H1 (cell line): ENCODE measurements at regions not wholly inside any gene's neighbourhood (a gene's known extent, or its start where the extent isn't known, plus 50 kb on each side); places are given as distances from the start of the nearest gene placed in this dataset.

Experiments used
- CTCF ChIA-PET: fragments of 300-600 bp; sonication (Branson Sonifier 250); formaldehyde crosslinking; loops from one replicate; lab custom pipeline; 2021; ENCODE audit not compliant: partially characterized antibody; lab: Charles Lee
- POLR2A ChIA-PET: fragments of 300-600 bp; sonication (Branson Sonifier 250); formaldehyde crosslinking; loops from one replicate; lab custom pipeline; 2021; ENCODE audit warnings: inconsistent platforms; ENCODE audit not compliant: partially characterized antibody; lab: Charles Lee
- DNase-seq, 2 experiments: peaks; one replicate each; pipeline versions ENCODE4 v3.0.0 to v3.0.0-alpha.2; 2010 to 2022; ENCODE audit warnings: low spot score in 2 of 2, low read depth in 1 of 2, mixed read lengths in 1 of 2
- FAIRE-seq: peaks from 2 replicates; lab custom pipeline; 2011; peaks lifted over from hg19 to GRCh38; lab: Jason Lieb, UNC
- H2AFZ ChIP-seq: 2 replicates; pipeline ENCODE4 v1.8.1; 2012; ENCODE audit warnings: low read length, inconsistent platforms
- H2AK5ac ChIP-seq: 2 replicates; pipeline ENCODE4 v1.6.1; 2013; ENCODE audit warnings: low read depth, low read length
- H2BK120ac ChIP-seq: replicated peaks from 2 replicates; pipeline ENCODE3; 2013; ENCODE audit warnings: low read depth, low read length, inconsistent platforms
- H2BK12ac ChIP-seq: 2 replicates; pipeline ENCODE4 v1.6.1; 2013; ENCODE audit warnings: low read depth, low read length
- H2BK15ac ChIP-seq: 2 replicates; pipeline ENCODE4 v1.6.1; 2013; ENCODE audit warnings: low read length
- H2BK20ac ChIP-seq: 2 replicates; pipeline ENCODE4 v1.6.1; 2013; ENCODE audit warnings: low read length
- H2BK5ac ChIP-seq: 2 replicates; pipeline ENCODE4 v1.6.1; 2013; ENCODE audit warnings: low read depth, low read length
- H3K14ac ChIP-seq: 2 replicates; pipeline ENCODE4 v1.6.1; 2013; ENCODE audit warnings: inconsistent platforms; ENCODE audit not compliant: insufficient read length
- H3K18ac ChIP-seq: 2 replicates; pipeline ENCODE4 v1.6.1; 2013; ENCODE audit warnings: low read length; ENCODE audit errors: extremely low read depth
- H3K23ac ChIP-seq: 2 replicates; pipeline ENCODE4 v1.6.1; 2013; ENCODE audit warnings: inconsistent platforms; ENCODE audit not compliant: insufficient read length
- H3K23me2 ChIP-seq: 2 replicates; pipeline ENCODE4 v1.6.1; 2013; ENCODE audit warnings: low read depth, low read length
- H3K27ac ChIP-seq: 2 replicates; pipeline ENCODE4 v1.6.1; 2011; ENCODE audit warnings: low read depth, low read length, inconsistent platforms
- H3K27me3 ChIP-seq, 4 experiments: replicated peaks in 1 of 4; 1 replicate in 1 of 4; 2 replicates in 3 of 4; pipeline versions ENCODE4 v1.6.1 to v1.8.1; 2011 to 2013; ENCODE audit warnings: low read length in 3 of 4, mild to moderate bottlenecking in 3 of 4, inconsistent platforms in 2 of 4, mixed read lengths in 2 of 4, moderate library complexity in 1 of 4; ENCODE audit not compliant: control insufficient read depth in 3 of 4, insufficient read depth in 3 of 4; ENCODE audit errors: extremely low read depth in 1 of 4
- H3K36me3 ChIP-seq, 4 experiments: 2 replicates each; pipeline versions ENCODE4 v1.6.1 to v1.8.1; 2011 to 2013; ENCODE audit warnings: mild to moderate bottlenecking in 4 of 4, low read length in 3 of 4, moderate library complexity in 2 of 4, control low read depth in 1 of 4, inconsistent platforms in 1 of 4; ENCODE audit not compliant: insufficient read depth in 4 of 4, control insufficient read depth in 2 of 4
- H3K4ac ChIP-seq: replicated peaks from 2 replicates; pipeline ENCODE3; 2013; ENCODE audit warnings: low read length, low read depth, mixed read lengths, inconsistent platforms; ENCODE audit not compliant: insufficient read length
- H3K4me1 ChIP-seq, 4 experiments: replicated peaks in 1 of 4; 1 replicate in 1 of 4; 2 replicates in 3 of 4; pipeline versions ENCODE4 v1.6.1 to v1.8.1; 2011 to 2013; ENCODE audit warnings: low read length in 3 of 4, inconsistent platforms in 2 of 4, mixed read lengths in 1 of 4; ENCODE audit not compliant: insufficient read depth in 4 of 4, control insufficient read depth in 3 of 4
- H3K4me2 ChIP-seq, 2 experiments: 2 replicates each; pipeline versions ENCODE4 v1.6.1 to v1.8.1; 2011 to 2013; ENCODE audit warnings: low read depth in 2 of 2, low read length in 2 of 2, control low read depth in 1 of 2, inconsistent platforms in 1 of 2, mild to moderate bottlenecking in 1 of 2; ENCODE audit not compliant: insufficient read depth in 1 of 2
- H3K4me3 ChIP-seq, 4 experiments: fragments of 200-600, 300-600 bp in 1 of 4; sonication (generic), shearing (Covaris generic), sonication (Bioruptor Twin) in 1 of 4; 2 replicates each; pipeline versions ENCODE4 v1.5.1 to v1.8.1; 2011 to 2016; ENCODE audit warnings: low read length in 4 of 4, low read depth in 3 of 4, control low read depth in 2 of 4, inconsistent platforms in 2 of 4, mild to moderate bottlenecking in 2 of 4, mixed read lengths in 1 of 4, moderate library complexity in 1 of 4; ENCODE audit not compliant: insufficient read depth in 2 of 4; ENCODE audit errors: extremely low read depth in 1 of 4
- H3K56ac ChIP-seq: replicated peaks from 2 replicates; pipeline ENCODE3; 2013; ENCODE audit warnings: low read depth, mild to moderate bottlenecking, mixed read lengths, low read length, inconsistent platforms; ENCODE audit not compliant: insufficient read length
- H3K79me1 ChIP-seq: 2 replicates; pipeline ENCODE4 v1.6.1; 2013; ENCODE audit warnings: low read depth, low read length, control low read depth
- H3K79me2 ChIP-seq, 2 experiments: 2 replicates each; pipeline versions ENCODE4 v1.6.1 to v1.8.1; 2012 to 2013; ENCODE audit warnings: low read length in 2 of 2, mild to moderate bottlenecking in 2 of 2, inconsistent platforms in 1 of 2; ENCODE audit not compliant: insufficient read depth in 2 of 2, control insufficient read depth in 1 of 2
- H3K9ac ChIP-seq, 4 experiments: replicated peaks in 1 of 4; 1 replicate in 1 of 4; 2 replicates in 3 of 4; pipeline versions ENCODE4 v1.6.1 to v1.8.1; 2011 to 2013; ENCODE audit warnings: low read depth in 3 of 4, low read length in 3 of 4, control low read depth in 2 of 4, mild to moderate bottlenecking in 2 of 4, moderate library complexity in 2 of 4, inconsistent platforms in 1 of 4; ENCODE audit errors: extremely low read depth in 1 of 4
- H3K9me3 ChIP-seq, 2 experiments: 2 replicates each; pipeline versions ENCODE4 v1.6.1 to v1.8.1; 2012 to 2013; ENCODE audit warnings: mild to moderate bottlenecking in 2 of 2, moderate library complexity in 2 of 2, control low read depth in 1 of 2, inconsistent platforms in 1 of 2, low read depth in 1 of 2, low read length in 1 of 2, mixed read lengths in 1 of 2; ENCODE audit not compliant: insufficient read depth in 2 of 2
- H4K20me1 ChIP-seq, 2 experiments: replicated peaks in 1 of 2; 2 replicates each; pipeline versions ENCODE3 to v1.8.1; 2011 to 2013; ENCODE audit warnings: inconsistent platforms in 2 of 2, low read length in 2 of 2, mild to moderate bottlenecking in 1 of 2; ENCODE audit not compliant: insufficient read depth in 2 of 2, control insufficient read depth in 1 of 2
- H4K5ac ChIP-seq: 2 replicates; pipeline ENCODE4 v1.6.1; 2013; ENCODE audit warnings: low read length, low read depth, mixed read lengths, inconsistent platforms; ENCODE audit not compliant: insufficient read length
- H4K8ac ChIP-seq: 2 replicates; pipeline ENCODE4 v1.8.0; 2013; ENCODE audit warnings: mild to moderate bottlenecking, moderate library complexity, low read length, inconsistent platforms; ENCODE audit not compliant: insufficient read depth; ENCODE audit errors: extremely low read depth
- H4K91ac ChIP-seq: replicated peaks from 2 replicates; pipeline ENCODE3; 2013; ENCODE audit warnings: low read length, mixed read lengths, inconsistent platforms; ENCODE audit not compliant: insufficient read length
- CBX8 ChIP-seq: fragments of 300-800, 300-1000 bp; sonication (generic); IDR thresholded peaks from 2 replicates; pipeline ENCODE4 v1.7.1; 2016; ENCODE audit warnings: low read depth, low read length, borderline replicate concordance
- CHD1 ChIP-seq: IDR thresholded peaks from 2 replicates; pipeline ENCODE4 v1.6.1; 2012; ENCODE audit warnings: low read depth, low read length, improper control_type of control experiment
- MAFK ChIP-seq: IDR thresholded peaks from 2 replicates; pipeline ENCODE4 v1.6.1; 2012; ENCODE audit warnings: low read depth, mild to moderate bottlenecking, improper control_type of control experiment, low read length
- SAP30 ChIP-seq: fragments of 300-600 bp; sonication (generic); IDR thresholded peaks from 2 replicates; pipeline ENCODE4 v1.7.1; 2012; ENCODE audit warnings: low read length, moderate library complexity, mild to moderate bottlenecking, inconsistent platforms; ENCODE audit not compliant: insufficient read depth, insufficient replicate concordance
- SIRT6 ChIP-seq: IDR thresholded peaks from one replicate; pipeline ENCODE4 v1.7.1; 2012; ENCODE audit warnings: low read length, inconsistent platforms
- SP2 ChIP-seq: IDR thresholded peaks from 2 replicates; pipeline ENCODE4 v1.6.1; 2012; ENCODE audit warnings: mild to moderate bottlenecking, low read length, inconsistent platforms
- TAF1 ChIP-seq: IDR thresholded peaks from 2 replicates; pipeline ENCODE4 v1.6.1; 2011; ENCODE audit warnings: mild to moderate bottlenecking, low read depth, low read length
- WGBS, 2 experiments: shearing (Covaris generic) in 1 of 2; methylation state at CpG; one replicate each; pipeline versions ENCODE4 v1.1.6 to v1.1.7; 2013 to 2015; ENCODE audit warnings: low lambda C conversion rate in 2 of 2, mixed read lengths in 2 of 2, inconsistent platforms in 1 of 2, low coverage in 1 of 2, missing lambda C conversion rate in 1 of 2; ENCODE audit not compliant: insufficient replicate concordance in 2 of 2, insufficient coverage in 1 of 2, insufficient read length in 1 of 2; ENCODE audit errors: extremely low coverage in 1 of 2, missing lambda C conversion rate in 1 of 2; 5-methylcytosine and 5-hydroxymethylcytosine counted together

DNA sequence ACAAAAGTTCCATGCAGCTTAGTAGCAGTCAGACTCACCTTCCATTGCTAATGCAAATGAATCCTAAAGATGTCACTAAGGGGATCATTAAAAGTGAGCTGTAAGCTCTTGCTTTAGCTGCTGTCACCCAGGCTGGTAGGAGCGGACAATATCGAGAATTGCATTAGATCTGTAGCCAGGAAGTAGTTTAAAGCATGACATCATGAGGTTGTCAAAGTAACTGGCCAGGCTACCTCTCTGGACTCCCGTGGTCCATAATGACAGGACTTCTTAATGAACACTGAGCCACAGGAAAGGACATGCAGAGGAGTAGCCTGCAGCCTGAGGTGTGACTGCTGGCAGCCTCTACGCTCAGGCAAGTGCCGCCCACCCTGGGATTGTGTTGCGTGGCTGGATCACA lies 522.3 kb upstream of the NBEA start:
- POLR2A ChIA-PET, result no interaction called here
- H2BK120ac ChIP-seq, result no peak overlapping the region

More for the DNA sequence above, 522.3 kb upstream of the NBEA start:
- DNase-seq, result no peak
- Histone ChIP-seq H3K79me1 (no peaks in the 10 kb centered on the region), H3K23me2 (no peaks in the 10 kb centered on the region; the same call in 1 of the 2 replicates), H2AK5ac (no peak overlapping the region), H3K4me3 (no peak overlapping the region), H3K9ac (no peak overlapping the region), H3K9me3 (no peaks in the 10 kb centered on the region), H4K8ac (no peak overlapping the region), H4K20me1 (no peaks in the 10 kb centered on the region), H3K4me1 (peaks cover 0 to under 1% (median 0%) of the 10 kb centered on the region in 4 experiments; a peak in 1 of 7 replicates), H3K4ac (no peak overlapping the region), H3K4me2 (no peak overlapping the region), H3K18ac (no peak overlapping the region), H3K23ac (no peak overlapping the region), H4K5ac (no peak overlapping the region), H3K79me2 (no peaks in the 10 kb centered on the region), H3K14ac (no peak overlapping the region), H2BK20ac (no peak overlapping the region), H2BK12ac (no peak overlapping the region), H2BK5ac (no peak overlapping the region; the same call in 1 of the 2 replicates), H2AFZ (no peak overlapping the region), H2BK15ac (no peak overlapping the region)
- CTCF ChIA-PET, result interaction anchor here (1.3 to 2.5 kb wide), 2 partner anchors 9 to 11 kb away, joined by 3 to 12 read pairs; no protein-coding TSS in a partner anchor
- WGBS, 2 experiments, result 93% methylated on average over 6 of the region's 6 CpGs; no CpG with 5 or more reads in 1 of the 2 experiments
- FAIRE-seq, result no peak
- TF ChIP-seq CBX8 (no peak), CHD1 (no peak), SAP30 (no peak), SP2 (no peak), TAF1 (no peak), SIRT6 (no peak), MAFK (no peak)
- TF ChIP-seq, all 59 proteins: peak for 0
- Histone ChIP-seq H3K27ac (no peak overlapping the region), H4K91ac (no peak overlapping the region), H3K27me3 (no peaks in the 10 kb centered on the region), H3K56ac (no peak overlapping the region), H3K36me3 (no peaks in the 10 kb centered on the region)
